Brain microvascular endothelial cell (primary cell): ENCODE measurements at regions not wholly inside any gene's neighbourhood (a gene's known extent, or its start where the extent isn't known, plus 50 kb on each side); places are given as distances from the start of the nearest gene placed in this dataset.

Experiments
- DNase-seq: peaks from one replicate; pipeline ENCODE4 v3.0.0-alpha.2; 2020
- H3K27ac ChIP-seq: fragments of 250-450 bp; sonication (Bioruptor Pico); 2 replicates; pipeline ENCODE4 v1.5.1; 2020; ENCODE audit warnings: mild to moderate bottlenecking, moderate library complexity
- H3K27me3 ChIP-seq: fragments of 250-450 bp; sonication (Bioruptor Pico); replicated peaks from 2 replicates; pipeline ENCODE4 v1.5.1; 2020; ENCODE audit warnings: mild to moderate bottlenecking
- H3K36me3 ChIP-seq: fragments of 250-450 bp; sonication (Bioruptor Pico); replicated peaks from 2 replicates; pipeline ENCODE4 v1.5.1; 2020; ENCODE audit warnings: mild to moderate bottlenecking
- H3K4me3 ChIP-seq: 2 replicates; pipeline ENCODE4 v1.5.1; 2011; ENCODE audit warnings: low read depth, mild to moderate bottlenecking, control low read depth, low read length, moderate library complexity
- in situ Hi-C: cut with HindIII; loops from 2 replicates; pipeline ENCODE4 v1.10.0; 2017; ENCODE audit warnings: low sequenced_read_pairs, low pct_ligation_motif_present
- TF ChIP-seq, protein P1 (sequence below): IDR thresholded peaks from 2 replicates; pipeline ENCODE4 v1.5.1; 2011; ENCODE audit warnings: low read depth, mild to moderate bottlenecking, moderate library complexity, low read length, control low read depth, inconsistent platforms; ENCODE audit errors: missing control alignments

DNA sequence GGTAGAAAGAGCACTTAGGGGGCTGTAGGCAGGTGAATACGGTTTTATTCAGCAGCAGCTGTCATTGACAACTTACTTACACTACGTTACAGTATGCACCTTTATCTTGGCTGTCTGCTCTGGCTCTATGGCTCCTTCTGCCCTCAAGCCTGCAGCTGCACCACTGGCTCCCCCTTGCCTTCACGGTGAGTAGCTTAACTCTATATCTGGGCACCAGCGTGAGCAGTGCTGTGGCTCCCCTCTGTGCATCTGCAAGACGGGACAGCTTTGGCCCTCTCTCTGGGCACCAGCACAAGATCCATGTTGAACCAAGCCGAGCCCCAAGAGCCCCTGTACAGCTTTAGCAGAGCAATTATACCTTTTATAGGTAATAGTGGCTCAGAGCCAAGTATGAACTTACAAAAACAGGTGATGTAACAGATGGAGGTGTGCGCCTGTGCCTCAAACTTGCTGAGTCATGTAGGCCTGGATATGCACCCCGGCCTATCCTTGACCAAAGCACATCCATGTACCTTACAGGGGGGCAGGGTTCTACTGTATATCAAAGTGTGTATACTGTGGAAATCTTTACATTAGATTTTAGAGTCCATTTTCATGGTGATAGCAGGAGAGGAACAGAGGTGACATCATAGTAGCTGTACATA, 96.9 kb upstream of the CTSC start:
- DNase-seq: no peak
- Histone ChIP-seq H3K27me3 (no peaks in the 10 kb centered on the region), H3K36me3 (no peaks in the 10 kb centered on the region), H3K4me3 (no peak overlapping the region), H3K27ac (no peak overlapping the region)
- TF ChIP-seq, protein P1, sequence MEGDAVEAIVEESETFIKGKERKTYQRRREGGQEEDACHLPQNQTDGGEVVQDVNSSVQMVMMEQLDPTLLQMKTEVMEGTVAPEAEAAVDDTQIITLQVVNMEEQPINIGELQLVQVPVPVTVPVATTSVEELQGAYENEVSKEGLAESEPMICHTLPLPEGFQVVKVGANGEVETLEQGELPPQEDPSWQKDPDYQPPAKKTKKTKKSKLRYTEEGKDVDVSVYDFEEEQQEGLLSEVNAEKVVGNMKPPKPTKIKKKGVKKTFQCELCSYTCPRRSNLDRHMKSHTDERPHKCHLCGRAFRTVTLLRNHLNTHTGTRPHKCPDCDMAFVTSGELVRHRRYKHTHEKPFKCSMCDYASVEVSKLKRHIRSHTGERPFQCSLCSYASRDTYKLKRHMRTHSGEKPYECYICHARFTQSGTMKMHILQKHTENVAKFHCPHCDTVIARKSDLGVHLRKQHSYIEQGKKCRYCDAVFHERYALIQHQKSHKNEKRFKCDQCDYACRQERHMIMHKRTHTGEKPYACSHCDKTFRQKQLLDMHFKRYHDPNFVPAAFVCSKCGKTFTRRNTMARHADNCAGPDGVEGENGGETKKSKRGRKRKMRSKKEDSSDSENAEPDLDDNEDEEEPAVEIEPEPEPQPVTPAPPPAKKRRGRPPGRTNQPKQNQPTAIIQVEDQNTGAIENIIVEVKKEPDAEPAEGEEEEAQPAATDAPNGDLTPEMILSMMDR: no peak
- in situ Hi-C loops: no loop called here

DNA sequence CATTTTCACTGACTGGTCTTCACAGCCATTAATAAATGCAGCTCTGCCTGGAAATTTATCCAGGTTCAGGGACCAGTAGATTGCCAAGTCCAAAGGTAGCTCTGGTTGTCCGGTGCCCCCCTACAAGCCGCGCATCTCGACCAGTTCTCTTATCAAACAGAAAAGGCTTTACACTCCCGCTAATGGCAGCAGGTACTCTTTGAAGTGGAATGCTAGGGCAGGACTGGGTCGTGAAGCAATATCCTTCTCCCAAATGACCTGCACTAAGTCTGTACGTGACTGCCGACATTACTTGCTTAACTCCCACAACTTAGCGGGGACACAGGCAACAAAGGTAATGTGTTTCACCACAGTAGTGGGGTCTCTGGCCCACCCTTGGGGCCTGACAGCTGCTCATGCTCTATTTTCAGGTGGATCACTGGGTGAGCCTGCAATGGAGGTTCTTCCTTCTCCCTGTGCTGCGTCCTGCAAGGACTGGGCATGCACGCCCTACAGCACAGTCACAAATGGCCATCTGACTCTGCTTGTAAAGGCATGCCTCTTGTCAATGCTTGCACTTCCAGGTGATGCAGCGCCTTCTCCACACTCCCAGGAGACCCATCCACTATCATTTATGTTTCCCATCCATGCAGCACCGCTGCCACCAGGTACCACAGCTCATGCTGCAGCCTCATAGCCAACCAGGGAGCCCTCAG, 96.1 kb upstream of the CTSC start:
- TF ChIP-seq, protein P1: no peak
- Histone ChIP-seq H3K27me3 (no peaks in the 10 kb centered on the region), H3K4me3 (no peak overlapping the region), H3K36me3 (no peaks in the 10 kb centered on the region), H3K27ac (no peak overlapping the region)
- DNase-seq: no peak
- in situ Hi-C loops: no loop called here

DNA sequence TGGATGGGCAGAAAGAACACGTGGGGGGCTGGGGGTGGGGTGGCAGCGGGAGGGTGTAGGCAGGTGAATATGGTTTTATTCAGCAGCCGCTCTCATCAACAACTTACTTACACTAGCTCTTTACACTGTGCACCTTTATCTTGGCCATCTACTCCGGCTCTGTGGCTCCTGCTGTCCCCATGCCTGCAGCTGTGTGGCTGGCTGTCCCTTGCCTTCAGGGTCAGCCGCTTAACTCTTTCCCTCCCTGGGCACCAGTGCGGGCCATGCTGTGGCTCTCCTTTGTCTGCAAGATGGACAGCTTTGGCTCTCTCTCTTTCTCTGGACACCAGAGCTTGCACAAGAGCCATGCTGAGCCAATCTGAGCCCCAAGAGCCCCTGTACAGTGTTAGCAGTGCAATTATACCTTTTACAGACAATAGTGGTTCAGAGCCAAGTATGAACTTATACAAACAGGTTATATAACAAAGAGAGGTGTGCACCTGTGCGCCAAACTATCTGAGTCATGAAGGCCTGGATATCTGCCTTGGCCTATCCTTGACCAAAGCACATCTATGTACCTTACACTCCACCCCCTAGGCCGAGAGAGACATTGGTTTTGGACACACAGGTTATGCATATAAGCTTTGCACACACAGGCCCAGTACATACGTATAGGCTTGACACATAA, 94.3 kb upstream of the CTSC start:
- no peak overlapping the region for H3K27ac ChIP-seq
- H3K27me3 ChIP-seq: no peaks in the 10 kb centered on the region
- H3K4me3 ChIP-seq: no peak overlapping the region
- DNase-seq: no peak
- TF ChIP-seq, protein P1: no peak
- in situ Hi-C loops: no loop called here
- no peaks in the 10 kb centered on the region for H3K36me3 ChIP-seq

DNA sequence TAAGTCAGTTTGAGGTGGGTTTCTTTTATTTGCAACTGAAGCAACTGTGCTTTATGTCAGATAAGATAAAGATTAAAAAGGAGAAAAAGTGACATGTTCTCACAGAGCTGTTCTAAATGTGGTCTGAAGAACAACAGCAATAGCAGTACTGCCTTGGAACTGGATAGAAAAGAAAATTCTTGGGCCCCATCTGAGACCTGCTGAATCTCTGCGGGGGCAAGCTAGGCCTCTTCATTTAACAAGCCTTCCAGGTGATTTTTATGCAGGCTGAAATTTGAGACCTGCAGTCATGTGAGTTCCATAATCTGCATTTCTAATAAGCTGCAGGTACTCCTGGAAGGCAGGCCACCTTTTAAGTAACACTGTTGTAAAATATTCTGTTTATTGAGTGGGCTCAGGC, 91.4 kb upstream of the CTSC start:
- TF ChIP-seq, protein P1: no peak
- no peaks in the 10 kb centered on the region for H3K27me3 ChIP-seq
- no peaks in the 10 kb centered on the region for H3K36me3 ChIP-seq
- no peak overlapping the region for H3K4me3 ChIP-seq
- no peak overlapping the region for H3K27ac ChIP-seq
- no peak for DNase-seq
- in situ Hi-C loops: no loop called here

DNA sequence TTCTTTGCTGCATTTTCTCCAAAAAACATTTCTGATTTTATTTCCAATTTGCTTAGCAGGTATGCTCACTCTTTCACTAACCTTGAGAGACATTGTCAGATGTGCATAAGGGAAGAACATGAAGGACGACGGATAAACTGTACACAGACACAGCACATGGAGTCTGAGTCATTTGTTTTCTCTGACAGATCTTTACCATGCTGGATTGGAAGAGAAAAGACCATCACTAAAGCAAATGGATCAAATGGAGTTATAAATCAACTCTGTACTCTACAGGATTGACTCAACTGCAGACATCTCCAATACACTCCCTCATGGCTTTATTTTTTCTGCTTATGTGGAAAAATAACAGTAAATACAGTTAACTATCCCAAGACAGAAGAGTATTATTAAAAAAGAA, 90.2 kb upstream of the CTSC start:
- in situ Hi-C loops: no loop called here
- no peak for DNase-seq
- Histone ChIP-seq H3K27me3 (no peaks in the 10 kb centered on the region), H3K4me3 (no peak overlapping the region), H3K27ac (no peak overlapping the region), H3K36me3 (no peaks in the 10 kb centered on the region)
- TF ChIP-seq, protein P1: no peak
